Endodermal cell (in vitro differentiated cells): ENCODE measurements at regions not wholly inside any gene's neighbourhood (a gene's known extent, or its start where the extent isn't known, plus 50 kb on each side); places are given as distances from the start of the nearest gene placed in this dataset.

Experiments used
- DNase-seq: peaks from one replicate; pipeline ENCODE4 v3.0.0-alpha.2; 2017
- H3K27ac ChIP-seq: 2 replicates; pipeline ENCODE4 v1.5.1; 2013; ENCODE audit warnings: mild to moderate bottlenecking, low read depth, low read length, moderate library complexity
- H3K27me3 ChIP-seq: 2 replicates; pipeline ENCODE4 v1.6.1; 2013; ENCODE audit warnings: mild to moderate bottlenecking, low read length, moderate library complexity; ENCODE audit not compliant: insufficient read depth, control insufficient read depth, poor library complexity, severe bottlenecking
- H3K36me3 ChIP-seq: 2 replicates; pipeline ENCODE4 v1.7.0; 2013; ENCODE audit warnings: mild to moderate bottlenecking, low read length, moderate library complexity; ENCODE audit not compliant: control insufficient read depth, insufficient read depth
- H3K4me1 ChIP-seq: one replicate; pipeline ENCODE4 v1.7.0; 2013; ENCODE audit warnings: low read length; ENCODE audit not compliant: control insufficient read depth, insufficient read depth
- H3K4me3 ChIP-seq: 2 replicates; pipeline ENCODE4 v1.5.1; 2013; ENCODE audit warnings: mild to moderate bottlenecking, low read length, moderate library complexity
- H3K9ac ChIP-seq: 2 replicates; pipeline ENCODE4 v1.6.1; 2013; ENCODE audit warnings: mild to moderate bottlenecking, low read length, moderate library complexity; ENCODE audit not compliant: poor library complexity, severe bottlenecking; ENCODE audit errors: extremely low read depth
- H3K9me3 ChIP-seq: 2 replicates; pipeline ENCODE4 v1.6.1; 2013; ENCODE audit warnings: mild to moderate bottlenecking, low read length, moderate library complexity; ENCODE audit not compliant: control insufficient read depth
- H3K27ac Mint-ChIP-seq: 2 replicates; pipeline ENCODE4 v1.8.0; 2020; ENCODE audit warnings: mixed read lengths
- H3K27me3 Mint-ChIP-seq: 2 replicates; pipeline ENCODE4 v1.8.0; 2021; ENCODE audit warnings: mild to moderate bottlenecking, mixed read lengths; ENCODE audit not compliant: insufficient read depth
- H3K36me3 Mint-ChIP-seq: 2 replicates; pipeline ENCODE4 v1.8.0; 2020; ENCODE audit warnings: low read depth, mixed read lengths
- H3K4me1 Mint-ChIP-seq: 2 replicates; pipeline ENCODE4 v1.8.0; 2020; ENCODE audit warnings: mixed read lengths
- H3K4me3 Mint-ChIP-seq: 2 replicates; pipeline ENCODE4 v1.8.0; 2020; ENCODE audit warnings: mild to moderate bottlenecking, moderate library complexity, mixed read lengths
- H3K9me3 Mint-ChIP-seq: 2 replicates; pipeline ENCODE4 v1.8.0; 2020; ENCODE audit warnings: mild to moderate bottlenecking, mixed read lengths
- WGBS, 2 experiments: methylation state at CpG; one replicate each; pipeline versions ENCODE4 v1.1.5 to v1.1.7; 2013; ENCODE audit warnings: missing lambda C conversion rate in 2 of 2, mixed read lengths in 1 of 2; ENCODE audit not compliant: insufficient coverage in 1 of 2, insufficient read length in 1 of 2; 5-methylcytosine and 5-hydroxymethylcytosine counted together
- TF ChIP-seq, protein P1 (sequence below): fragments of 200-600 bp; sonication (generic); conservative IDR thresholded peaks from 2 replicates; pipeline ENCODE4 v1.5.0; 2021; ENCODE audit warnings: antibody characterized with exemption, mild to moderate bottlenecking

- no peak overlapping the region for H3K9ac ChIP-seq
- no peak overlapping the region for H3K27ac Mint-ChIP-seq
- no peaks in the 10 kb centered on the region for H3K9me3 Mint-ChIP-seq
- 93 to 98% methylated on average over 6 to 8 of the region's 8 CpGs for WGBS, 2 experiments
- no peaks in the 10 kb centered on the region for H3K4me1 ChIP-seq
- peaks cover 26% of the 10 kb centered on the region for H3K36me3 ChIP-seq
- H3K27ac ChIP-seq, result no peak overlapping the region
- H3K27me3 ChIP-seq, result no peaks in the 10 kb centered on the region
- no peak overlapping the region for H3K4me3 ChIP-seq
- TF ChIP-seq, protein P1, sequence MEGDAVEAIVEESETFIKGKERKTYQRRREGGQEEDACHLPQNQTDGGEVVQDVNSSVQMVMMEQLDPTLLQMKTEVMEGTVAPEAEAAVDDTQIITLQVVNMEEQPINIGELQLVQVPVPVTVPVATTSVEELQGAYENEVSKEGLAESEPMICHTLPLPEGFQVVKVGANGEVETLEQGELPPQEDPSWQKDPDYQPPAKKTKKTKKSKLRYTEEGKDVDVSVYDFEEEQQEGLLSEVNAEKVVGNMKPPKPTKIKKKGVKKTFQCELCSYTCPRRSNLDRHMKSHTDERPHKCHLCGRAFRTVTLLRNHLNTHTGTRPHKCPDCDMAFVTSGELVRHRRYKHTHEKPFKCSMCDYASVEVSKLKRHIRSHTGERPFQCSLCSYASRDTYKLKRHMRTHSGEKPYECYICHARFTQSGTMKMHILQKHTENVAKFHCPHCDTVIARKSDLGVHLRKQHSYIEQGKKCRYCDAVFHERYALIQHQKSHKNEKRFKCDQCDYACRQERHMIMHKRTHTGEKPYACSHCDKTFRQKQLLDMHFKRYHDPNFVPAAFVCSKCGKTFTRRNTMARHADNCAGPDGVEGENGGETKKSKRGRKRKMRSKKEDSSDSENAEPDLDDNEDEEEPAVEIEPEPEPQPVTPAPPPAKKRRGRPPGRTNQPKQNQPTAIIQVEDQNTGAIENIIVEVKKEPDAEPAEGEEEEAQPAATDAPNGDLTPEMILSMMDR, result no peak
- no peaks in the 10 kb centered on the region for H3K27me3 Mint-ChIP-seq
- H3K36me3 Mint-ChIP-seq, result peaks cover 32% of the 10 kb centered on the region
- no peak for DNase-seq
- H3K4me3 Mint-ChIP-seq, result no peak overlapping the region
- no peaks in the 10 kb centered on the region for H3K9me3 ChIP-seq
- peaks cover 7% of the 10 kb centered on the region for H3K4me1 Mint-ChIP-seq
Observed at GRCh38 chr2:74079522-74080341, 68.0 kb downstream of the BOLA3 start.

DNA sequence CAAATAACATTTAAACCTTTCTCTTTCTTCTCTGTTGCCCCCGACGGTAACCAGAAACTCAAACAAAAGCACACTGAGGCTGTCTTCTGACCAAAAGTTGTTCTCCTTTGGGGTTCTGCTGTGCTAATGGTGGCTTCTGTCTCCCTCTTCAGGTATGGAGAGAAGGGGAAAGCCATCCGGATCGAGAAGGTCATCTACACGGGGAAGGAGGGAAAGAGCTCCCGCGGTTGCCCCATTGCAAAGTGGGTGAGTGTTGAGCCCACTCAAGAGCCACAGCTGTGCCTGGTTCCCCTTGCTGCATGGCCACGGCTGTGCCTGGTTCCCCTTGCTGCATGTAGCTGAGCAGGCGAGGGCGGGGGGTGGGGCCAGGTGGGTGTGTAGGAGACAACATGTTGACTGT is 67.4 kb downstream of the BOLA3 start:
- DNase-seq, result peak; percentile 51
- Histone ChIP-seq H3K27me3 (no peaks in the 10 kb centered on the region), H3K4me1 (no peaks in the 10 kb centered on the region), H3K36me3 (peaks cover 30% of the 10 kb centered on the region), H3K9ac (no peak overlapping the region), H3K27ac (no peak overlapping the region), H3K9me3 (no peaks in the 10 kb centered on the region), H3K4me3 (no peak overlapping the region)
- TF ChIP-seq, protein P1, result peak; percentile 67
- 95 to 100% methylated on average over 1 to 10 of the region's 10 CpGs for WGBS, 2 experiments
- Mint-ChIP-seq H3K4me1 (peaks cover 7% of the 10 kb centered on the region), H3K27me3 (no peaks in the 10 kb centered on the region), H3K9me3 (no peaks in the 10 kb centered on the region), H3K36me3 (peaks cover 38% of the 10 kb centered on the region), H3K4me3 (no peak overlapping the region), H3K27ac (no peak overlapping the region)

GRCh38 chr2:74081030-74081762 is 66.5 kb downstream of the BOLA3 start:
- H3K4me1 ChIP-seq, result no peaks in the 10 kb centered on the region
- H3K27ac ChIP-seq, result no peak overlapping the region
- peaks cover 45% of the 10 kb centered on the region for H3K36me3 Mint-ChIP-seq
- DNase-seq, result no peak
- H3K27me3 Mint-ChIP-seq, result no peaks in the 10 kb centered on the region
- H3K9ac ChIP-seq, result no peak overlapping the region
- no peak overlapping the region for H3K4me3 Mint-ChIP-seq
- peaks cover 7% of the 10 kb centered on the region for H3K4me1 Mint-ChIP-seq
- TF ChIP-seq, protein P1, result no peak
- H3K4me3 ChIP-seq, result no peak overlapping the region
- peaks cover 28% of the 10 kb centered on the region for H3K36me3 ChIP-seq
- no peak overlapping the region for H3K27ac Mint-ChIP-seq
- H3K9me3 Mint-ChIP-seq, result no peaks in the 10 kb centered on the region
- H3K27me3 ChIP-seq, result no peaks in the 10 kb centered on the region
- H3K9me3 ChIP-seq, result no peaks in the 10 kb centered on the region
- 95 to 98% methylated on average over 6 to 12 of the region's 12 CpGs for WGBS, 2 experiments
